ENCODE measurements at regions not wholly inside any gene's neighbourhood (a gene's known extent, or its start where the extent isn't known, plus 50 kb on each side); places are given as distances from the start of the nearest gene placed in this dataset.
"Not testable (repeated sequence)": the region's sequence is repeated elsewhere in the genome, so short reads cannot be mapped to it uniquely, and the experiment has no call there.

GRCh38 chr14:35174342-35174741 lies 52.0 kb downstream of the PRORP start:
- CTCF ChIA-PET: no interaction called here
- Mint-ChIP-seq H3K9me3 (no peaks in the 10 kb centered on the region), H3K4me3 (no peak overlapping the region), H3K4me1 (ENCODE audit: low read depth) (peaks cover 6% of the 10 kb centered on the region), H3K27ac (no peak overlapping the region), H3K36me3 (ENCODE audit: low read depth) (peaks cover 36% of the 10 kb centered on the region), H3K27me3 (ENCODE audit: low read depth) (no peaks in the 10 kb centered on the region)
- no peak for DNase-seq
- intact Hi-C loops (cut with micrococcal nuclease): no loop called here

- Mint-ChIP-seq H3K4me3 (no peak overlapping the region), H3K27ac (no peak overlapping the region), H3K27me3 (ENCODE audit: low read depth) (no peaks in the 10 kb centered on the region), H3K36me3 (ENCODE audit: low read depth) (peaks cover 11% of the 10 kb centered on the region), H3K9me3 (no peaks in the 10 kb centered on the region), H3K4me1 (ENCODE audit: low read depth) (peaks cover 5% of the 10 kb centered on the region)
- no peak for DNase-seq
- intact Hi-C loops (cut with micrococcal nuclease): no loop called here
- CTCF ChIA-PET: interaction anchor here (0.6 kb wide), 1 partner anchor 539 kb away, joined by 3 read pairs; no protein-coding TSS in a partner anchor
Measured at GRCh38 chr14:35180179-35180578, 57.8 kb downstream of the PRORP start.

GRCh38 chr14:35184891-35185290 lies 62.5 kb downstream of the PRORP start:
- DNase-seq; intact Hi-C loops (cut with micrococcal nuclease); H3K4me3 Mint-ChIP-seq; H3K36me3 Mint-ChIP-seq (ENCODE audit: low read depth); H3K4me1 Mint-ChIP-seq (ENCODE audit: low read depth); CTCF ChIA-PET; H3K9me3 Mint-ChIP-seq; H3K27ac Mint-ChIP-seq; H3K27me3 Mint-ChIP-seq (ENCODE audit: low read depth): not testable (repeated sequence)

GRCh38 chr14:35189422-35189821 lies 67.1 kb downstream of the PRORP start:
- H3K27ac Mint-ChIP-seq: no peak overlapping the region
- H3K27me3 Mint-ChIP-seq (ENCODE audit: low read depth): no peaks in the 10 kb centered on the region
- CTCF ChIA-PET: interaction anchor here (0.6 to 0.7 kb wide), 3 partner anchors 47 to 256 kb away, joined by 4 to 5 read pairs (median 4); no protein-coding TSS in a partner anchor
- no peak for DNase-seq
- intact Hi-C loops (cut with micrococcal nuclease): no loop called here
- H3K4me1 Mint-ChIP-seq (ENCODE audit: low read depth): peaks cover 8% of the 10 kb centered on the region
- H3K36me3 Mint-ChIP-seq (ENCODE audit: low read depth): peaks cover 21% of the 10 kb centered on the region
- no peak overlapping the region for H3K4me3 Mint-ChIP-seq
- no peaks in the 10 kb centered on the region for H3K9me3 Mint-ChIP-seq

GRCh38 chr14:35193161-35193560 lies 70.8 kb downstream of the PRORP start:
- DNase-seq: no peak
- no peak overlapping the region for H3K27ac Mint-ChIP-seq
- intact Hi-C loops (cut with micrococcal nuclease): no loop called here
- no peaks in the 10 kb centered on the region for H3K9me3 Mint-ChIP-seq
- peaks cover 13% of the 10 kb centered on the region for H3K36me3 Mint-ChIP-seq (ENCODE audit: low read depth)
- no peak overlapping the region for H3K4me3 Mint-ChIP-seq
- peaks cover 20% of the 10 kb centered on the region for H3K4me1 Mint-ChIP-seq (ENCODE audit: low read depth)
- no peaks in the 10 kb centered on the region for H3K27me3 Mint-ChIP-seq (ENCODE audit: low read depth)
- CTCF ChIA-PET: interaction anchor here (0.6 kb wide), 1 partner anchor 15 kb away, joined by 5 read pairs; no protein-coding TSS in a partner anchor

GRCh38 chr14:35194183-35194582 lies 71.8 kb downstream of the PRORP start:
- intact Hi-C loops (cut with micrococcal nuclease); H3K4me3 Mint-ChIP-seq; CTCF ChIA-PET; DNase-seq; H3K27ac Mint-ChIP-seq; H3K27me3 Mint-ChIP-seq (ENCODE audit: low read depth); H3K9me3 Mint-ChIP-seq: not testable (repeated sequence)
- peaks cover 13% of the 10 kb centered on the region for H3K36me3 Mint-ChIP-seq (ENCODE audit: low read depth)
- peaks cover 22% of the 10 kb centered on the region for H3K4me1 Mint-ChIP-seq (ENCODE audit: low read depth)

GRCh38 chr14:35196571-35196970 lies 74.2 kb downstream of the PRORP start:
- peaks cover 30% of the 10 kb centered on the region for H3K4me1 Mint-ChIP-seq (ENCODE audit: low read depth)
- CTCF ChIA-PET: no interaction called here

GRCh38 chr14:35197015-35197414 lies 74.7 kb downstream of the PRORP start:
- Mint-ChIP-seq H3K36me3 (ENCODE audit: low read depth) (peaks cover 9% of the 10 kb centered on the region), H3K4me3 (no peak overlapping the region), H3K4me1 (ENCODE audit: low read depth) (peaks cover 30% of the 10 kb centered on the region), H3K9me3 (no peaks in the 10 kb centered on the region), H3K27ac (no peak overlapping the region), H3K27me3 (ENCODE audit: low read depth) (no peaks in the 10 kb centered on the region)
- no peak for DNase-seq
- intact Hi-C loops (cut with micrococcal nuclease): loop anchor here (5.0 kb wide), 1 partner anchor 215 kb away; the partner anchor contains the start of gene SRP54
- CTCF ChIA-PET: no interaction called here

More at GRCh38 chr14:35196571-35196970, 74.2 kb downstream of the PRORP start:
- Mint-ChIP-seq H3K9me3 (no peaks in the 10 kb centered on the region), H3K4me3 (no peak overlapping the region), H3K36me3 (ENCODE audit: low read depth) (peaks cover 9% of the 10 kb centered on the region), H3K27me3 (ENCODE audit: low read depth) (no peaks in the 10 kb centered on the region), H3K27ac (no peak overlapping the region)
- intact Hi-C loops (cut with micrococcal nuclease): loop anchor here (5.0 kb wide), 1 partner anchor 214 kb away; the partner anchor contains the start of gene SRP54
- no peak for DNase-seq

- peaks cover 1% of the 10 kb centered on the region for H3K36me3 Mint-ChIP-seq (ENCODE audit: low read depth)
- peak overlapping the region; percentile 2 for H3K27ac Mint-ChIP-seq
- H3K27me3 Mint-ChIP-seq (ENCODE audit: low read depth): no peaks in the 10 kb centered on the region
- H3K9me3 Mint-ChIP-seq: no peaks in the 10 kb centered on the region
- peak; percentile 22 for DNase-seq
- CTCF ChIA-PET: interaction anchor here (0.7 kb wide), 1 partner anchor 77 kb away, joined by 3 read pairs; no protein-coding TSS in a partner anchor
- no peak overlapping the region for H3K4me3 Mint-ChIP-seq
- peaks cover 47% of the 10 kb centered on the region for H3K4me1 Mint-ChIP-seq (ENCODE audit: low read depth)
- intact Hi-C loops (cut with micrococcal nuclease): loop anchor here (1.0 to 2.0 kb wide), 2 partner anchors 40 to 155 kb away; partner anchors contain the start of gene FAM177A1
Measured at GRCh38 chr14:35201066-35201465, 78.7 kb downstream of the PRORP start.

- Mint-ChIP-seq H3K4me3 (no peak overlapping the region), H3K9me3 (no peaks in the 10 kb centered on the region), H3K27ac (peak overlapping the region; percentile 26), H3K36me3 (ENCODE audit: low read depth) (peaks cover 1% of the 10 kb centered on the region), H3K27me3 (ENCODE audit: low read depth) (no peaks in the 10 kb centered on the region), H3K4me1 (ENCODE audit: low read depth) (peaks cover 37% of the 10 kb centered on the region)
- CTCF ChIA-PET: interaction anchor here (0.6 to 0.7 kb wide), 2 partner anchors 27 to 127 kb away, joined by 3 read pairs; no protein-coding TSS in a partner anchor
- DNase-seq: no peak
- intact Hi-C loops (cut with micrococcal nuclease): no loop called here
Measured at GRCh38 chr14:35202195-35202594, 79.8 kb downstream of the PRORP start.

GRCh38 chr14:35205737-35206136 lies 83.4 kb downstream of the PRORP start:
- CTCF ChIA-PET: interaction anchor here (1.0 kb wide), 1 partner anchor 9 kb away, joined by 7 read pairs; no protein-coding TSS in a partner anchor
- H3K27ac Mint-ChIP-seq: no peak overlapping the region
- H3K27me3 Mint-ChIP-seq (ENCODE audit: low read depth): no peaks in the 10 kb centered on the region
- H3K4me1 Mint-ChIP-seq (ENCODE audit: low read depth): peaks cover 30% of the 10 kb centered on the region
- intact Hi-C loops (cut with micrococcal nuclease): loop anchor here (2.0 kb wide), 2 partner anchors 81 to 83 kb away; partner anchors contain the start of gene PRORP
- no peak for DNase-seq
- H3K9me3 Mint-ChIP-seq: no peaks in the 10 kb centered on the region
- peaks cover 1% of the 10 kb centered on the region for H3K36me3 Mint-ChIP-seq (ENCODE audit: low read depth)
- no peak overlapping the region for H3K4me3 Mint-ChIP-seq

- H3K27me3 Mint-ChIP-seq (ENCODE audit: low read depth): no peaks in the 10 kb centered on the region
- no peaks in the 10 kb centered on the region for H3K9me3 Mint-ChIP-seq
- H3K4me3 Mint-ChIP-seq: no peak overlapping the region
- no peaks in the 10 kb centered on the region for H3K36me3 Mint-ChIP-seq (ENCODE audit: low read depth)
- peaks cover 2% of the 10 kb centered on the region for H3K4me1 Mint-ChIP-seq (ENCODE audit: low read depth)
- intact Hi-C loops (cut with micrococcal nuclease): no loop called here
- CTCF ChIA-PET: no interaction called here
- H3K27ac Mint-ChIP-seq: no peak overlapping the region
- no peak for DNase-seq
Measured at GRCh38 chr14:35211067-35211466, 81.1 kb upstream of the PSMA6 start.

- H3K4me1 Mint-ChIP-seq (ENCODE audit: low read depth): peaks cover 2% of the 10 kb centered on the region
- no peak for DNase-seq
- H3K27me3 Mint-ChIP-seq (ENCODE audit: low read depth): no peaks in the 10 kb centered on the region
- H3K27ac Mint-ChIP-seq: no peak overlapping the region
- no peaks in the 10 kb centered on the region for H3K9me3 Mint-ChIP-seq
- CTCF ChIA-PET: interaction anchor here (0.6 to 1.6 kb wide), 4 partner anchors 15 to 209 kb away, joined by 3 to 6 read pairs (median 3); no protein-coding TSS in a partner anchor
- H3K36me3 Mint-ChIP-seq (ENCODE audit: low read depth): no peaks in the 10 kb centered on the region
- no peak overlapping the region for H3K4me3 Mint-ChIP-seq
- intact Hi-C loops (cut with micrococcal nuclease): no loop called here
Measured at GRCh38 chr14:35212471-35213142, 79.6 kb upstream of the PSMA6 start.

All from activated naive CD4-positive, alpha-beta T cell treated with anti-CD3 and anti-CD28 coated beads for 36 hours (primary cell).